Hepatocyte (in vitro differentiated cells): ENCODE measurements at regions not wholly inside any gene's neighbourhood (a gene's known extent, or its start where the extent isn't known, plus 50 kb on each side); places are given as distances from the start of the nearest gene placed in this dataset.

Experiments used
- EZH2 ChIP-seq: fragments of 200-600 bp; sonication (generic); IDR thresholded peaks from 2 replicates; pipeline ENCODE4 v1.6.1; 2016; ENCODE audit warnings: antibody characterized with exemption, mild to moderate bottlenecking, borderline replicate concordance
- EZH2phosphoT487 ChIP-seq: fragments of 200-600 bp; sonication (generic); IDR thresholded peaks from one replicate; pipeline ENCODE4 v1.6.1; 2018; ENCODE audit warnings: antibody characterized with exemption, mild to moderate bottlenecking, low read depth, moderate library complexity; ENCODE audit not compliant: unreplicated experiment, severe bottlenecking
- TF ChIP-seq, protein P1 (sequence below): fragments of 200-600 bp; sonication (generic); IDR thresholded peaks from 2 replicates; pipeline ENCODE4 v1.5.1; 2016; ENCODE audit warnings: antibody characterized with exemption, mild to moderate bottlenecking; ENCODE audit not compliant: poor library complexity

DNA sequence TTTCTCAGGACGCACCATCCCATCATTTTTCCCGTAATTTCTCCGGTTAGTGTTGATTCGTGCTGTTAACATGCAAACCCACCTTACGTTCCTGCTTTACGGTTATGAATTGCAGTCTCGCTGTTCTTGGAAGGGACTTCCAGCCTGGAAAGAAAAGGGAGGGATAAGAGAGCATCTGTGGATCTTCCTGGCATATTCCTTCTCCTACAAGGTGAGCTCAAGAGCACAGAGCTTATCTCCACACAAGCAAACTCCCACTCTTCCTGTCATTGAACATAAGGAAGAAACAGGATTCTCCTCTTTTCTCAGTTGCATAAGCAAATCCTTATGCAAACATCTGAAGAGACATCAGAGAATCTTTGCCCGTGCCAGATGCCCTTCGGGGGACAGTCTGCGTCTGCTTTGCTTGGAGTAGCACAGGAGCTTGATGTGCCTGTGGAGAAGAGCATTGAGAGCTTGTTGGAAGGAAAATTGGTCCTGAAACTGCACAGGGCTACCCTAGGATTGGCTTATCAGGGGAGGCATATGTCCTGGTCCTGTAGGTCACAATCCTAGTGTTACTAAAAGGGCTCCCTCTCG, 127.0 kb downstream of the ASMT start:
- TF ChIP-seq, protein P1, sequence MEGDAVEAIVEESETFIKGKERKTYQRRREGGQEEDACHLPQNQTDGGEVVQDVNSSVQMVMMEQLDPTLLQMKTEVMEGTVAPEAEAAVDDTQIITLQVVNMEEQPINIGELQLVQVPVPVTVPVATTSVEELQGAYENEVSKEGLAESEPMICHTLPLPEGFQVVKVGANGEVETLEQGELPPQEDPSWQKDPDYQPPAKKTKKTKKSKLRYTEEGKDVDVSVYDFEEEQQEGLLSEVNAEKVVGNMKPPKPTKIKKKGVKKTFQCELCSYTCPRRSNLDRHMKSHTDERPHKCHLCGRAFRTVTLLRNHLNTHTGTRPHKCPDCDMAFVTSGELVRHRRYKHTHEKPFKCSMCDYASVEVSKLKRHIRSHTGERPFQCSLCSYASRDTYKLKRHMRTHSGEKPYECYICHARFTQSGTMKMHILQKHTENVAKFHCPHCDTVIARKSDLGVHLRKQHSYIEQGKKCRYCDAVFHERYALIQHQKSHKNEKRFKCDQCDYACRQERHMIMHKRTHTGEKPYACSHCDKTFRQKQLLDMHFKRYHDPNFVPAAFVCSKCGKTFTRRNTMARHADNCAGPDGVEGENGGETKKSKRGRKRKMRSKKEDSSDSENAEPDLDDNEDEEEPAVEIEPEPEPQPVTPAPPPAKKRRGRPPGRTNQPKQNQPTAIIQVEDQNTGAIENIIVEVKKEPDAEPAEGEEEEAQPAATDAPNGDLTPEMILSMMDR, result no peak
- TF ChIP-seq EZH2 (no peak), EZH2phosphoT487 (no peak)
